Muscle of back (tissue), 3 donors: ENCODE measurements at regions not wholly inside any gene's neighbourhood (a gene's known extent, or its start where the extent isn't known, plus 50 kb on each side); places are given as distances from the start of the nearest gene placed in this dataset.

ENCODE experiments used
- DNase-seq, 3 donors: peaks; one replicate each; pipeline versions ENCODE4 v3.0.0 to v3.0.0-alpha.2; 2013

DNA sequence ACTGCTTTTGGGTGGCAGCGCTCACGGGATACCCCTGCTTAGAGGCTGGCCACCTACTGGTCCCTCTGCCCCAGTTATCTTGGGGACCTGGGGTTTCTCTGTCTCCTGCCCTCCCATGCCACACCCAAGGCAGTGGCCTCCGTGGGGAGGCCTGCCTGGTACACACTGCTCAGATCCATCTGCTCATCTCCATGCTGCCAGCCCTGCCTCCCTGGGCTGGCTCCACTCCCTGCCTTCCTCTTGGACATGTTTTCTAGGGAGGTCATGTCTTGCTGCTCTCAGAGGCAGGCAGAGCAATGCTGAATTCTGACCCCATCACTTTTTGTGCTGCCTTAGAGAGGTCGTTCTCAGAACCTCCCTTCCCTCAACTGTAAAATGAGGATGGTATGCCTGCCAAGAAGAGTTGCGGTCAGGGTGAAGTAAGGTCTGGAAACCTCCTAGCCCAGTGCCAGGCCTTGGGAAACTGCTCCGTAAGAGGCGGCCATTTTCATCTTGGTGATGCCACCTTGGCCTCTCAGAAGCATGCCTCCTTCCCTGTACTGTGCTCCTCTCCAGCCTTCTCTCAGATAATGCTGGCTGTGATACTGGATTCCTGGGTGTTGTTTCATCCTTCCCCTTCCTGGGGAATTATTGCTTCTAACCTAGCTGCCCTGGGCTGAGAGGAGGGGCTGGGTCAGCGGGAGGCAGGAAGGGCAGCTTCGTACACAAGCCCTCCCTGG is 186.4 kb upstream of the ZBED5 start:
- no peak for DNase-seq

DNA sequence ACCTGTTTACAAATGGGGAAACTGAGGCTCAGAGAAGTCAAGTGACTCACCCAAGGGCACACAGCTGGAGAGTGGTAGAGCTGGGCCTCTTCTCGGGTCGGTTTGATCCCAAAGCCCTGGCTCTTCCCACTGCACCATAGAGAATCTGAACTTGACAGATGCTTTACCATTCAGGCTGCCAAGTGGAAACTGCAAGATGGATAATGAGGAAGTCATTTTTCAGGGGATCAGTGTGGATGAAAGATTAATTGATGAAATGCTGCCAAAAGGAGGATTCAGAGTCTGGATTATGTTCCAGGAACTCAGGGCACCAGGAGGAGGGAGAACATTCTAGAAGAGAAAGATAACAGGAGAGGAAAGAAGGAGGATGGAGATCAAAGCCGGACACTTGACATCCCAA is 185.9 kb upstream of the ZBED5 start:
- DNase-seq = no peak

DNA sequence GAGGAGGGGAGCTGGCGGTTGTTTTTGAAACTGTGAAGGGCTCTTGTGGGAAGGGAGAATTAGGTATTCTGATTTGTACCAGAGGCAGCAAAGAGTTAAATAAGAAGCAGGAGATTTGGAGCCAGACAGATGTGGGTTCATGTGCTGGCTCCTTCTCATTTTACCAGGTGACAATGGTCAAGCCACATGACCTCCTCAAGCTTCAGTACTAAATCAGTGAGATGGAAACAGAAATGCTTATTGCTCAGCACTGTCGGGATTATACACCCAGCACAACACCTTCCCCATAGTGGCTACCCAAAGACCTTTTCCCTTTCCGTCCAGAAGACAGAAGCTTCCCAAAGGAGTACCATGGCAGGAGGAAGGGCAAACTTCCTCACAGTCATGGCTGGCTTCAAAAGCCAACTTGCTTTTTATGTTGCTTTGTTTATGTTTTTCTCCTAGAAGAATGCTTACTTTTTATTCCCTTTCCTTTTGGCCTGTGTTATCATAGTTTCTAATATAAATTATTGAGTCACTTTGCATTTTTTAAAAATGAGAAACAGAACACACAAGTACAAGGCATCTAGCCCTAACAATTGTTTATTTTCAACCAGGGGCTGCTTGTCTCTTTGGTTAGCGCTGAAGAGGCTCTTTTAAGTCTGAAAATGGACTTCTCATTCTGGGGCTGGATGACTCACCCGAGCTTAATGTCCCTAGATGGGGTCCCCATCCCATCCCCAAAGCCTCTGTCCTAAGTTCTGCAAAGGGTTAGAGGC is 181.5 kb upstream of the ZBED5 start:
- DNase-seq = no peak

DNA sequence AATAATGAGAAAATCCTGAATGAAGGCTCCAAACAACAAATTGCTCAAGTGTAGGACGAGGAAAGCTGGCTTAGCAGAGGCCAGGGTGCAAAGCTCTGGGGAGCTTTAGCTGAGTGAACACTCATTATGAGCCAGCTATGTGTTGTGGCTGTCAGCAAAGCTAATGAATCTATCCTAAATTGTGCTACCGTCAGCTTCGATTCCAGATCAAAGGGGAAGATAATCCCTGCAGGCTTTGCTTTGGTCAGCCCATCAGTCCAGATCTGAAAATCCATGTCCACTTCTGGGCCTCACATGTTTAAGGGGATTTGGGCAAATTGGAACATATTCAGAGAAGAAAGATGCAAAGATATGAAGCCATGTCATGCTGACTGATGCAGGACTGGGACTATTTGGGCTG is 180.9 kb upstream of the ZBED5 start:
- no peak for DNase-seq

DNA sequence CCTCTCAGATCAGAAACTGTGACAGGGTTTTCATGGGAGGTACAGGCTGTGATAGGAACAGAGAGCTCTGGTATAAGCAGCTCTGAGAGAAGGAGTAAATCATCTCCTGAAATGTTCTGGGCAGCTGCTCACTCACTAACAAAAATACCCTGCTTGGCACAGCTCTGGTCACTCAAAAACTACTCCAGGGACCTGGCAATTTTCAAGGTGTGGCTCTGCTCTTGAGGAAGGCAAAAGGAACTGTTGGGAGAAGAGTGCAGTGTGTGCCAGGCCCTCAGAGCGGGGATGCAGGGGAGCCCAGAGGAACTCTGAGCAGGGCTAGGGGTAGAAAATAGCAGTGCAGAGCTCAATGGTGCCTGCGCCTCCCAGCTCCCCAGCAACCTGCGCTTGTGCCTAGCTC is 180.5 kb upstream of the ZBED5 start:
- DNase-seq = no peak

DNA sequence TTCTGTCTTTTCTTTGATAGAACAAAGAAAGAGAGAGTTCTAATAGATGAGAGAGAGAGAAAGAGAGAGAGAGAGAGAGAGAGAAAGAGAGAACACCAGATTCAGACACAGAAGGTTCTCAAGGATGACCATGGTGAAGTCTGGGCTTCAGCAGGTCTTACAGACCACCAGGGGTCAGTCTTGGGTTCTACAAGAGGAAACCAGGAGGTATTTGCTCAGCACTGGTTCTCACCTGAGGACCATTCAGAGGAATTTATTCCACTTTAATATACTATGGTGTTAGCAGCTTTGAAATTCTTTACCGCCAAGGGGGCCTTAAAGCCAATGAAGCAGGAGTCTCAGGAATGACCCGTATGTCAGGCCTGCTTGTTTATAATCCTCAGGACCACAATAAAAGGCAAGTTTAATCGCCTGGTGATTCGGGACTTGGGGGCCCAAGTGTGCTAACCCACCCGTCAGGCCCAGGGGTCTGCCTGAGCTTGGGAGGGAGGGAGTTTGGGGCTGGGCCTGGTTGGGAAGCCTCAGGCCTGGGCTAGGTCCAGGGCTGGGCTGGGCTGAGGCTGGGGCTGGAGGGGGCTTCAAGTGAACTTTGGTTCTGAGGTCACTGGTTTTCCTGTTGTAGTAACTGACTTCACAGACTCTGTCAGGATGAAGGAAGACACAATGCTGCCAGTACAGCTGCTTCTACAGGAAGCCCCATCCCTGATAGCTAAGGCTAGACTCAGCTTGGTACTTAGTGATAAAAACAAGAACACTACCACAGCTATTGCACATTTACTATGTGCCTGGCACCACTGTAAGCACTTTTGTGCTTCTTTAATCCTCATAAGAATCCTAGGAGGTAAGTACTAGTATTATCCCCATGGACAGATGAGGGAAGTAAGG is 179.2 kb upstream of the ZBED5 start:
- DNase-seq = peak; percentile 43 to 72 (median 65)

DNA sequence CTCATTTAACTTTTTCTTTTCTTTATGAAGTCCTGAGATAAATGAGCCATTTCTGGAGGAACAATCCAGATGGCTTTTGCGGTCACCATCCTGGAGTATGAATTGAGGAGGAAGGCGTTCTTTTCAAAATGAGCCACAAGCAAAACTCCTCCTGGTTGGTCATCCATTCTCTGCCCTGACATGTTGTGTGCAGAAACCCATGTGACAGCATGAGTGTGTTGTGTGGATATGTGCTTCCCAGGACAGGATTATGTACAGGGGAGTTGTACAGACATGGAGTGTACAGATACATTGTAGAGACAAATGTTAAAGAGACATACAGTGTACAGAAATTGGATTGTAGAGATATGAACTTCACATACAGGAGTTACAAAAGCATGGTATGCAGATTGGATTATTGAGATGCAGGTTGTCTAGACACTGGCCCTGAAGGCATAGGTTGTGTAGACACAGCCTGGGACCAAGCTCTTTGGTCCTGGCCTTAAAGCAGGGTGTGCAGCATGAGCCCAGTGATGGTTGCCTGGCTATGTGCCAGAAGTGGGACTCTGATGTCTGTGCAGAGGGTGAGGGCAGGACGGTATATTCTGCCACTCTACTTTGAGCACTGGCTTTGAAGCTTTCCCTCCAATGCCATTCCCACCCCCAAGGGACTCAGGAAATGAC is 178.5 kb upstream of the ZBED5 start:
- no peak for DNase-seq

DNA sequence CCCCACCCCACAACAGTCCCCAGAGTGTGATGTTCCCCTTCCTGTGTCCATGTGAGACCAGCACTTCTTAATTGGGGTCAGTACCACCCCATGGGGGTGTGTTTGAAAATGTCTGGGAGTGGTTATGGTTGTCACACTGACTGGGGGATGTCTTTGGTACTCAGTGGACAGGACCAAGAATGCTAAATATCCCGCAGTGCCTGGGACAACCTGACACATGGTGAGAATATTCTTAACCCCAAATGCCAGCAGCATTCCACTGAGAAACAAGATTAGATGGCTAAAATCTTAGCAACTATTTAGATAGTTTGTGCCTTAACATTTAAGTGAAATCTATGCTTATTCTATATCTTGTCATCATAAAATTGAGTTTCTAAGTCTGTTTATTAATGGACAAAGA is 177.5 kb upstream of the ZBED5 start:
- no peak for DNase-seq

DNA sequence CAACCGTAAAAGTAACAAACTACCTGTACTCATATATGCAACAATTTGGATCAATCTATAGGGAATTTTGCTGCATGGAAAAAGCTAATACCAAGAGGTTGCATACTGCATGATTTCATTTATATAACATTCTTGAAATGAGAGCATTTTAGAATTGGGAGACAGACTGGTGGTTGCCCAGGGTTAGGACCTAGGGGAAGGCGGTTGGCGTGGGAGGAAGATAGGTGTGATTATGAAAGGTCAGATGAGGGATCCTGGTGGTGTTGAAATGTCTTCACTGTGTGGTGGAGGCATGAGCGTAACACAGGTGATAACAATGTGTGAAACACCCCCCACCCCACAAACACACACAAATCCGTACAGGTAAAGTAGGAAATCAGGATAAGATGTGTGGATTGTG is 176.6 kb upstream of the ZBED5 start:
- no peak for DNase-seq

DNA sequence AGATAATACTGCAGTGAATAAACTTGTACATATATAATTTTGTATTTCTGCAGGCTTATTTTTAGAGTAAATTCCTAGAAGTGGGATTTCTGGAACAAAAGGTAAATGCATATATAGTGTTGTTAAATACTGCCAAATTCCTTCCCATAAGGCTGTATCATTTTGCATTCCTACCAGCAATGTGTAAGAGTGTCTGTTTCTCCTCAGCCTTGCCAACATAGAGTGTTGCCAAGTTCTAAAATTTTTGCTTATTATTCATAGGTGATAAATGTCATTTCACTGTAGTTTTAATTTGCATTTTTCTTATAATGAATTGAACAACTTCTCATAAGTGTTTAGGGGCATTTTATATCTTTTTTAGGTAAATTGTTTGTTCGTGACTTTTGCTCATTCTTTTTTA is 174.2 kb upstream of the ZBED5 start:
- no peak for DNase-seq

DNA sequence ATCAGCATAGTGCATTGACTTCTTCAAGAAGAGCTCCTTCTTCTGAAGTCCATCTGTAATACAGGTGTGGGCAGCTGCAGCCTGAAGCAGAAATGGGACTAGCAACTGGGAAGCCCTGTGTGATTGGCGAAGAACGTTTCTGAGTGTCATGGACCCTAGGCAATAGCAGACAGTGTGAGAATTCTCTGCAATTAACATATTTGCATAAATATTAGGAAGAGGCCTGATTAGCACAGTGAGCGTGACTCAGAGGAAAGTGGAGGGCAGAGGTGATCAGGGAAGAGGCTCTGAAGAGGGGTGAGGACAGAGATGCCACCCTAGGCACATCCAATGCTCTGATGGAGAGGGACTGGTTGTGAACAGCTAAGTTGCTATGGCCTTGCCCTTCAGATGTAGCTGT is 171.2 kb upstream of the ZBED5 start:
- no peak for DNase-seq

DNA sequence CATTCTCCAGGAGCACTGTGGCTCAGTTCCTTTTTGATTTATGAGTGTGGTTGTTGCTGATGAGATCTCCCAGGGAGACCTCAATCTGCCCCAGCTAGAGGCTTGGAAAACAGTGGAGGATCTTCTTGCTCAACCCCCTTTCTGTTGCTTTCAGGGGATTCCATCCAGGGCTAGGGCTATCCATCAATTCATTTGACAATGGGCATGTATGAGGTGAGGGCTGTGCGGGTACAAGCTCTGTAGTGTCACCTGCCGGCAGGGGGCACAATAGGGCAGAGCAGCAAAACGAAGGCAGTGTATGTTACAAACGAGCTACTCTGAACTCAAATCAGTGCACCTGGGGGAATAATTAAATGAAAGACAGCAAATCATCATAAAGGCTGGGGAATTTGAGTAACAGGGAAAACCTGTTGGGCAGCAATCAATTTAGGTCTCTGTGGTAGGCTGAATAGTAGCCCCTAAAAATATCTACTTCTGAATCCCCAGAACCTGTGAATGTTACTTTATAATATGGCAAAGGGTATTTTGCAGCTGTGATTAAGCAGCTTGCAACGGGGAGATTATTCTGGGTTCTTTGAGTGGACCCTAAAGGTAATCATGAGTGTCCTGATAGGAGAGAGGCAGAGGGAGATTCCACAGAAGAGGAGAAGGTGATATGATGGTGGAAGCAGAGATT is 170.3 kb upstream of the ZBED5 start:
- peak; percentile 49 to 69 (median 50) for DNase-seq

DNA sequence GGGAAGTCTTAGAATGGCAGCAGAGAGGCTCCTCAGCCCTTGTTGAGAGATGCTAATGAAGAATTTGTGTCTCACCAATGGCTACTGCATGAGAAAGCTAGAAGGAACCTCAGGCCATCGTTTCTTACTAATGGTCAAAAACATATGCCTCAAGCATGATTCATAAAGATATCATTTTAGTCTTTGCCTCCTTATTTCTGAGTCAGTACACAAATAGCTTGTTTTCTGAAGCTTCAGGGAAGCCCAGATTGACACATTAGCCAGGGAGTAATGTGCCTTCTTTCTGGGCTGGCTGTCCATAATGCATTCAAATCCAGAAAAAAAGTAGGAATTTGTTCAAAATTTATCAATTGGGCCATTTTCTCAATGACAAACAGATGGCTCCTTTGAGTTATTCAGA is 169.4 kb upstream of the ZBED5 start:
- DNase-seq = peak in 1 of 3 donors; percentile 44

DNA sequence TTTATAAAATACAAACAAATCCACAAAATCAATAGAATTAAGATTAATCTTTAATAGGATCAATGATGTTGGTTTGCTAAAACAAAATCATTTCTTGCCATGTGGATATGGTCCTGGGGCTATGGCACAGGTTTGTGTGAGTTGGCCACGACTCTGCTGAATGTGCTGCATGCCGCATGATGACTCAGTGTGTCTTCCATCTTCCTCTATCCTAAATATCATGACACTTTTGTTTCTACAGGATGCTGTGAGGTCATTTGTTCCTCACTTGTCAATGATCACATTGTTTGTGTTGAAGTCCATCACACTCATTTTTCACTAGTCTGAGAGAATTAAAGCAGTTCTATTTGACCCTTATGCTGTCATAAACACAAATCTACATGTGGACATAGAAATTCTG is 167.2 kb upstream of the ZBED5 start:
- no peak for DNase-seq

DNA sequence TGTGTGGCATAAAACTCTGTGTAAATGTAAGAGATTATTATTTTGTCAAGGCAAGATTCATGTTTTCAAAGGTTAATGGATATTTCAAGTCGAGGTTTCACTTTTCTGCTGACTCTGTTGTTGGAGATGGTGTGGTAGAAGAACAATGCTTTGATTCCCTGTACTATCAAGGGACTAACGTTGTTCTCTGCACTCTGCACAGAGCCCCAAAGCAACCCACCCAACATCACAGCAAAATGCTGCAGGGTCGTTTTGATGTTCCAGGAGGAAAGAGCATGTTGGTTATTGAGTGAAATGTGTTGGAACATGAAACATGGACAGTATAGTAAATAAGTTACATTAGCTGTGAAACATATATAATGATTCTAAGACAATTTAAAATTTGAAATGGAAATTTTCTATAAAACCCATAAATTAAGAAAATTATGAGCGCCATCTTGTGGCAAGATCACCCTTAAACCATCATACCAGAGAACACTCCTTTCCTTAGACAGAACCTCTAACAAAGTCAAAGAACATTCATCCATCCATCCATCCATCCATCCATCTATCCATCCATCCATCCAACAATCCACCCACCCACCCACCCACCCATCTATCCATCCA is 164.4 kb upstream of the ZBED5 start:
- DNase-seq = peak in 2 of 3 donors; percentile 46 to 57

DNA sequence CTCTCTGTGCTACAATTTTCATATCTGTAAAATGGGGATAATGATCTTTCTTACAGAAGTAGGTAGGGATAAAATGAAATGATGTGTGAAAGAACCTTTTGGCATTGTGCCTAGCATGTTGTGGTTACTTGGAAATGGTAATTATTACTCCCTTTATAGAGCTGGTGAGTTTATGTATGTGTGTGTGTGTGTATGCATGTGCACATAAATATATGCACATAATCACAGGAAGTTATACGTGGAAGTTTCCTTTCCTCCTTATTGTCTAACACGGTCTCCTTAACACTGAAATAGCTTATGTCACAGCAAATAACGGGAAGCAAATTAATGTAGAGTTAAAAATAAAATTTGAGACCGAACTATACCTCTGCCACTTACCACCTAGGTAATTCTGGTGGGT is 163.7 kb upstream of the ZBED5 start:
- DNase-seq = no peak

DNA sequence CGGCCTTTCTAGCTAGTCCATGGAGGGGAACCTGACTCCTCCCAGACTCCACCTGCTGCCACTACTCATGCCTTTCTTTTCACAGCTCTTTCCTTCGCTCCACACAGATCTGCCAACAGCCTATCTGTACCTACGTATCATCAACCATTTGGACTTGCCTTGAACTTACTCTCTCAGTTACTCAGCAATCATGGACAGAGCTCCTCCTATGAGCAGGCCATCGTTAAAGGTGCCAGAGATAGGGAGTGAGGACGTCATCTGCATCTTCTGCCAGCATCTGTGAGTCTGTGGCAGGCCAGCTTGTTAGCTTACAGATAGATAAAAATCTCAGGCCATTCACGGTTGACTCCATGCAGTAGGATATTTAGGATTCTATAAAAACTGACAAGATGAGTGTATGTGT is 162.9 kb upstream of the ZBED5 start:
- DNase-seq = no peak

DNA sequence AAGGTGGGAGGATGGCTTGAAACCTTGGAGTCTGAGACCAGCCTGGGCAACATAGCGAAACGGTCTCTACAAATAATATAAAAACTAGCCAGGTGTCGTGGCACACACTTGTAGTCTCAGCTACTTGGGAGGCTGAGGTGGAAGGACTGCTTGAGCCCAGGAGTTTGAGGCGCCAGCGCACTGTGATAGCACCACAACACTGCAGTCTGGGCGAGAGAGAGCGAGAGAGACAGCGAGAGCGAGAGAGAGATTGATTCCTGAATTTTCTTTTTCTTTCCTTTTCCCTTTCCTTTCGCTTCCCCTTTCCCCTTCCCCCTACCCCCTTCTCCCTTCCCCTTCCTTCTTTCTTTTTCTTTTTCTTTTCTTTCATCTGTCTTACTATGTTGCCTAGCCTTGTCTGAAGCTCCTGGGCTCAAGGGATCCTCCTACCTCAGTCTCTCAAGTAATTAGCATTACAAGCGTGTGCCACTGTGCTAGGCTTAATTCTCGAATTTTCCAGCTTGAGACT is 162.4 kb upstream of the ZBED5 start:
- DNase-seq = no peak

DNA sequence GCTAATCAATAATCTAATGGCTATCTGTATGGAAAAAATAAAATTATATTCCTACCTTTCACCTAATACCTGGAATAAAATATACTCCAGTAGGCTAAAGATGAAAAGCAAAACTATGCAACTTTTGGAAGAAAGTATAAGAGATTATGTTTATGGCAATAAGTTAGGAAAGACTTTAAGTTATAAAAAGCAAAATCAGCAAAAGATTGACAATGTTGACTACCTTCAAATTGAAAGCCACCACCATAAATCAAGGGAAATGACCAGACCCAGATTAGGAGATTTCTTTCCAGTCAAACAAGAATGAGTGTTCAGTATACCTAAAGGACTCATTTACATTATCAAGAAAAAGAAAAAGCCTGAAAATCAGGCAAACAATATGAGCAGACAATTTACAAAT is 159.1 kb upstream of the ZBED5 start:
- no peak for DNase-seq

DNA sequence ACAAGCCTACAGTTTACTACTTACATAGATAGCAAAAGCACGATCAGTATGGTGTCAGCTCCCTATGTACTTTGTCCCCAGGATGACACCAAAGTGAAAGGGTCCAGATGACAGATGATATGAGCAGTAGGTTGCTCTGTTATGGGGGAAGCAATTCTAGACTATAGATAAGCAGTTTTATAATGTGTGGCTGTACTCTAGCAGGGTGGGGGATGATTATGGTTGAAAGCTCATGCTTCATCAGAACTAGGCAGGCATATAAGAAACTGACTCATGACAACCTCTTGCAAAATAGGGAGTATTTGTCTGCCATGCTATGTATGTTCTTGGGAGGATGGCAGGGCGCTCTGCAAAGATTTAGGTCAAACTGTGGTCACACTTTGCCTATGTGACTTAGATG is 158.2 kb upstream of the ZBED5 start:
- DNase-seq = no peak

DNA sequence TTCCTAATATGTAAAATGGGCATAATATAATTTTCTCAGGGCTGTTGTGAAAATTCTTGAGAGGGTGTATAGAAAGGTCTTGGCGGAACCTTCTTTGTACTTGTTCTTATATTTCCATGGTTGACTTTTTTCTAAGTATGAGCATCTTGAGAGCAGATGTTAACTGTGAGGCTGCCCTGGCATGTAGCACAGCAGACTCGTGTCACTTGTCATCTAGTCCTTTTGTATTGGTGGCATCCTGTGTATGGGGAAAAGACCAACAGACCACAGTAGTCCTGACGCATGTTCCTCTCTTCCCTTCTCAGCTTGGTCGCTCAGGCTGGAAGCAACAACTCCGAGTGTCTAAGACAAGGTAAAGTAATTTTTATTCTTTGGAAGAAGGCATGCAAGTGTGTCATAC is 153.8 kb upstream of the ZBED5 start:
- no peak for DNase-seq
